Inflammatory macrophage (primary cell): ENCODE measurements at regions not wholly inside any gene's neighbourhood (a gene's known extent, or its start where the extent isn't known, plus 50 kb on each side); places are given as distances from the start of the nearest gene placed in this dataset.
"Not testable (repeated sequence)": the region's sequence is repeated elsewhere in the genome, so short reads cannot be mapped to it uniquely, and the experiment has no call there.

Source experiments
- DNase-seq, 2 donors: peaks; one replicate each; pipeline ENCODE4 v3.0.0-alpha.2; 2020 to 2022

DNA sequence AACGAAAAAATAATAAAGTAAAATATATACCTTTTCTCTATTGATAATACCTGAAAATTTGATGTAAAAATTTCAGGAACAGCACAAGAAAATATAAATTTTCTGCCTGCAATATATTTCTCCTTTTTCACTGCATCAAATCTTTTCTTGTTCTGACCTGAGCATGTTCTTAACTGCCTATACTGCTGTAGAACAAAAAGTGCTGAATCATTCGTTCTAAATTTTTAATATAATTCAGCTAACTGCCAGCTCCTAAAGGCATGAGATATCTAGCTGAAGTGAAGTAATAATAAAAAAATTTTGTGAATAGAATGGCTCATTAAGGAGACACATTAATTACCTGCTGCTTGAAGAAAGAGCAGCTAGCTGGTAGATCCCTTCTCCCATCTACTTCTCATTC, 188.6 kb upstream of the FKBP1C start:
- DNase-seq, result no peak

DNA sequence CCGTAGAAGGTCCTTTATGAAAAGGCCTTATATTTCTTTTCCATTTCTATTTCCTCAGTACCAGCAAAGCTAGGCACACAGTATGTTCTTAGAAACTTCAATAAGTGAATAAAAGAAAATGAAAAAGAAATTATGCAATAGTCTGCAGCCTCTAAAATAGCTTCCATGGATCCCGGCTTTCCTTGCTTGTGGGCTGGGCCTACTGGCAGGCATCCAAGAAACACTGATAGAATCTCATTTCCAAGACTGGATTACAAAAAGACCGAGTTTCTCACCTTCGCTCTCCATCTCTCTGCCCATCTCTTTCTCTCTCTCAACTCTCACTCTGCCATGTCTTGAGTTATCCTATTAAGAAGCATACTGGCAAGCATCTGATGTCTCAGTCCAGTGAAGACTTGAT, 187.5 kb upstream of the FKBP1C start:
- no peak for DNase-seq

DNA sequence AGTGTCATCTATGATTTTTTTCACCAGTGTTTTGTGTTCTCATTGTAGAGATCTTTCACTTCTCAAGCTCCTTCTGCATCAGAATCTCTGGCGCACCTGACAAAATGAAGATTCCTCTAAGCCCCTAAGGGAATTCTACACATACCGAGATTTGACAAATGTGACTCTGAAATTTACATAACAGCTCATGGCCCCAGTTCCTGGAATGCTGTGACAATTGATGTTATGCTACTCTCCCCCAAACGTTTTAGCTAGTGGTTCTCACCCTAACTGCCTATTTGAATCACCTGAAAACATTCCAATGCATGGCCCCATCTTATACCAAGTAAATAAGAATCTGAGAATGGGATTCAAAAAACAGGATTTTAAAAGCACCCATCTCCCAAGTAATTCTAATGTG, 162.1 kb upstream of the FKBP1C start:
- DNase-seq, result no peak

DNA sequence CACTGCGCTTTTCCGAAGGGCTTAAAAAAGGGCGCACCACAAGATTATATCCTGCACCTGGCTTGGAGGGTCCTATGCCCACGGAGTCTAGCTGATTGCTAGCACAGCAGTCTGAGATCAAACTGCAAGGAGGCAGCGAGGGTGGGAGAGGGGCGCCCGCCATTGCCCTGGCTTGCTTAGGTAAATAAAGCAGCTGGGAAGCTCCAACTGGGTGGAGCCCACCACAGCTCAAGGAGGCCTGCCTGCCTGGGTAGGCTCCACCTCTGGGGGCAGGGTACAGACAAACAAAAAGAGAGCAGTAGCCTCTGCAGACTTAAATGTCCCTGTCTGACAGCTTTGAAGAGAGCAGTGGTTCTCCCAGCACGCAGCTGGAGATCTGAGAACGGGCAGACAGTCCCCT, 158.1 kb upstream of the FKBP1C start:
- DNase-seq, result not testable (repeated sequence)

DNA sequence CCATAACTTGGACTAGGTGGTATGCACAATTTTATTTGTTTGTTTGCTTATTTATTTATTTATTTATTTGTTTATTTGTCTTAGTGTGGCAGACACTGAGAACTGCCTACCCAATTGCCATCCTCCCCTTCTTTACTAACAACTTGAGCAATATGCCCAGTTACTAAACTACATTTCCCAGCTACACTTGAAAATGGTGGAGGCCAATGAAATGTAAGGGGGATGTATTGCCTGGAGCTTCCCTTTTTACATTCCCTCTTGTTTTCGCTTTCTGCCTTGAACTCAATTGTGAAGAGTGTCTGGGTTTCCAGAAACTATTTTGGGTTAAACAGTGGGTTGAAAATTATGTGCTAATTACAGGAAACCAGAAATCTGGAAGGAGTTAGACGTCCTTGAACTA, 152.7 kb upstream of the FKBP1C start:
- DNase-seq, result no peak

DNA sequence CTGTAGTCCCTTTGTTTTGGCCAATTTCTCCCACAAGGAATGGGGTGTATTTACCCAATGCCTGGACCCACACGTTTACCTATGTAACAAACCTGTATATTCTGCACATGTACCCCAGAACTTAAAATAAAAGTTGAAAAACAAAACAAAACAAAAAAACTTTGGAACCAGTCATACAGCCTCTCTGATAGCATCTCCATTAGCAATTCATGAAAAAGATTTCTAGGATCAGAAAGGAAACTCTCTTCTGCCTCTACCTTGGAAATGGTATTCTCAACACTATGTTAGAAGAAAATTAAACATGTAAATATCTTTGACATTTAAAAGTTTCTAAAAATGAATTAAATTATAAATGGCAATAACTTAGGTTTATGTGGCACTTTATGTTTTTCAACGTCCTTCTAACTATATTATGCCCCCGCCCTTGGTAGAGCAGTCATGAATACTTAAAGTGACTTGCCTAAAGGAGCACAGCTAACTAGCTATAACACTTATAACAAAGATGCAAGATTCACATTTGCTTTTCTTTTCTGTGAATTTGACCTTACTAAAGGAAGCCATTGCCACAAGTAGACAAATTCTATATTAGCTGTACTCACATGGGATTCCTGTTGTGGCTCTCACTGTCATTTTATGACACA, 147.5 kb upstream of the FKBP1C start:
- DNase-seq, result no peak

DNA sequence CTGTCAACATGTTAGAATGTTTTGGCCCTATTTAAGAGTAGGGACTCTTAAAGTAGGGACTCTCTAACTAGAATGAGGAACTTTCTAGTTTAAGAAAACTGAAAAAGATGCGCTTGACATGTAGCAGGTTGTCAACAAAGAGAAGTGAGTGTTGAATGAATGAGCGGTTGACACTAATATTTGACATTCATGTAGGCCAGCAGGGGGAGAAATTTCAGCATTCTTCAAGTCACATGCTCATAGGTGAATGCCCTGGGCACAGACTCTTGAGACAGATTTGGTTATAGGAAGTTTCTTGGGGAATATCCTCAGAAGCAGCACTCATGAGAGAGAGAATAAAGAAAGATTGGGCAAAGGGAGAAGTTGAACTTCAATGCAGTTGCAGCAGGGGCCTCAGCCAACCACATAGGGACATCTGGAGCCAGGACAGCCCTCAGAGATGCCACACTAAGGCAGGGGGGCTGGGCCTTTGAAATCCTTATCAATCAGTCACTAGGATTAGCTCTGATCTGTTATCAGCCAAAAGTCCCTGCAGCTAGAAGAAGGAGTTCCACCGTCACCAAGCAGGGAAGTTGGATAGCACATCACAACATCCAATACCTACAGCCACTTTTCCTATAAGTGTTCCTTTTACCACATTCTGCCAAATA, 145.1 kb upstream of the FKBP1C start:
- DNase-seq, result no peak

DNA sequence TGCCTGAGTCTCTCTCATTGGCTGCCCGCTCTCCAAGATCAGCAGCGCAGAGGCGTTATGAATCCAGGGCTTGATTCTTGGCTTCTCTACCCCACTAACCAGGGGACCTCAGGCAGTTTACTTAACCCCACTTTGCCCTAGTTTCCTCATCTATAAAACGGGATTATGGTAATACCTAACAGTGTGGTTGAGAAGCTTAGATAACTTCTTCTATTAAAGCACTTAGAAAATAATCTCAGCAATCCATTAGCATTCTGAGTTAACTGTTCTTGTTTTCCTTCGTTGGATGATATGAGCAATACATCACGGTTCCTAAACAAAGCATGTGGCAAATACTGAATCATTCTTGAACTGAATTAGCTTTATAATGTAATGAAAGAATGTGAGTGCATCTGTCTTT, 116.3 kb upstream of the FKBP1C start:
- DNase-seq, result no peak

DNA sequence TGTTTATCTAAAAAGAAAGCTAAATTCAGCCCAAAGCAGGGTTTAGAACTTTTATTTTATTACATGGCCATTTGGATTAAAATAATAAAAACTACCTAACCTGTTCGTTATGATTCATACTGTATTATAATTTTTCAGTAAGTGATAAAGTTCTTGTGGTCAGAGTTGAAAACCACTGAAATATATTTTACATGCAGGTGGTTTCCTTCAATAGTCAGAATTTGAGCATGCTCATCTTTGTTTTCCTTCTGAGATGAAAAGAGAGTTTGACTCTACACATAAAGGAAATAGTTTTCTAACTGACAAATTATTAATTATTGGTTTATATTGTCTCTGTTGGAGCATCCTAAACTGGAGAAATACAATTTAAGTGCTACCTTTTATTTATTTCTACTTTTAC, 114.0 kb upstream of the FKBP1C start:
- DNase-seq, result no peak

DNA sequence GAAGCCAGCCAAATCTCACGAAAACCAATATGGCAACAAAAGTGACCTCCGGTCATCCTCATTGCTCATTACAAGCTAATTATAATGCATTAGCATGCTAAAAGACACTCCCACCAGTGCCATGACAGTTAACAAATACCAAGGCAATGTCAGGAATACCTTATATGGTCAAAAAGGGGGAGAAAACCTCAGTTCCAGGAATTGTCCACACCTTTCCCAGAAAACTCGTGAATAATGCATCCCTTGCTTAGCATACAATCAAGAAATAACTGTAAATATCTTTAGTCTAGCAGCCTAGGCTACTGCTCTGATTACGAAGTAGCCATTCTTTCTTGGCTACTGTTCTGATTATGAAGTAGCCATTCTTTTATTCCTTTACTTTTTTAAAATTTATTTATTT, 112.5 kb upstream of the FKBP1C start:
- no peak for DNase-seq

DNA sequence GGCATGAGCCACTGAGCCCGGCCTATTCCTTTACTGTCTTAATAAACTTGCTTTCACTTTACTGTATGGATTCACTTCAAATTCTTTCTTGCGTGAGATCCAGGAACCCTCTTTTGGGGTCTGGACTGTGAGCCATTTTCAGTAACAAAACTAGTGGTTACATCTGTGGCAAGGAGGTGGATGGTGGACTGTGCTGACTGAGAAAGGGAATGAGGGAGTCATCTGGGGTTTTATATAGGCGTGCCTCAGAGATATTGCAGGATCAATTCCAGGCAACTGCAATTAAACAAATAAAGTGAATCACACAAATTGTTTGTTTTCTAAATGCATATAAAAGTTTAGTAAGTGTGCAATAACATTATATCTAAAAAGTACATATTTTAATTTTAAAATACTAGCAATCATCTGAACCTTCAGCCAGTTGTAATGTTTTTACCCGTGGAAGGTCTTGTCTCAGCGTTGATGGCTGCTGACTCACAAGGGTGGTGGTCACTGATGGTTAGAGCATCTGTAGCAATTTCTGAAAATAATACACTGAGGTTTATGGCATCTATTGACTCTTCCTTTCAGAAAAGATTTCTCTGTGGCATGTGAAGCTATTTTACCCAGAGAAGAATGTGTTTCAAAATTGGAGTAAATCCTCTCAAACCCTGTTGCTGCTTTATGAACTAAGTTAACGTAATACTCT, 111.4 kb upstream of the FKBP1C start:
- no peak for DNase-seq

DNA sequence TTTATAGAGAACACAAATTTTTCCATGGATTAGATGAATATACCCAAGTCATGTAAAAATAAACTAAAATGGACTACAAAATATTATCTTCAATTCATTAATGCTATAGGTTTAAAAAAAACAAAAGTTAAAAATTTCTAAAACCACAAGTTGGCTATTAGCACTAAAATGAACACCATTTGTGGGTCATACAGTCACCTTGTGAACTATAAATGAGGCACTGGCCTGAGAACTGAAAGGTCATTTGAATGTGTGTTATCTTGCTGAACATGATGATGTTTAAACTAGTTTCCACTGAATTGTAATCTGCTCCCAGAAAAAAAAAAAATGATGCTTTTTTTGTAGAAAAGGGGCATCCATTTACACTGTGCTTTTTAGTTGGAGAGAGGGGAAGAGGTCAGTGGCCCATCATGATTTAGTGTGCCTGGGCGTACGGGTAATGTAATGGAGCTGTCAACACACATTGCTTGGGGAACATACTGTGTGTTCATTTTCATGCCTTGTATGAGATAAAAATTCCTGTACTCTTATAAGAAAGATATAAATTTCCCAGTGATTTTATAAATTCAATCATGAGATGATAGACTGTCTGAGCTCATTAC, 96.6 kb upstream of the FKBP1C start:
- no peak for DNase-seq

DNA sequence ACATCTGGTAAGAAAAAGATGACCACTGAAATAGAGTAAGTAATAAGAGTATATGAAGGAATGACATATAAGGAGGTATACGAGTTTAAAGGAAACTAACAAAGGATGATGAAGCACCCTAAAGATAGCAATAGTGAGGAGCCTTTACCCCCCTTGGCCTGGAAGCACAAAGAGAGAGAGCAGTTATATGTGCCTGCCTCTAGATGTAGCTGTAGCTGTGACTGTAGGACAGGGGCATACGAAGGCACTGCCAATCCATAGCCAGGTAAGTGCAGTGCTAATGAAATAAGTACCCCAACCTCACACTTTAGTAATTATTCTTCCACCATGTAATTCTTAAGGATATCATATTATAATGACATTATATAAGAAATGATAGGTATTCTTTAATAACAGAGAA, 90.1 kb upstream of the FKBP1C start:
- DNase-seq, result no peak

DNA sequence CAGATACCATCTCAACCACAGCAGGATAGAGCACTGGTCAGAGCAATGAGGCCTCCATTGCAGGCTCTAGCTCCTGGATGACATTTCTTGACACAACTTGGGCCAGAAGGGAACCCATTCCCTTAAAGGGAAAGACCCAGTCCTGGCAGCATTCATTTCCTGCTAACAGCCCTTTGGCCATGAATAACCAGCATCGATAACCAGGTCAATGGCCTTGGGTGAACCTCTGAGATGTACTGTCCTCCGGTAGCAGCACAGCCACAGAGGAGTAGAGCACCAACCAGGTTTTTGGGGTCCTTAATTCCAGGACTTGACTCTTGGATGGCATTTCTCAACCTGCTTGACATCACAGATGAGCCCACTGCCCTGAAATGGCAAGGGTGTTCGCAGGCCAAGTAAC, 71.2 kb upstream of the FKBP1C start:
- DNase-seq, result no peak

DNA sequence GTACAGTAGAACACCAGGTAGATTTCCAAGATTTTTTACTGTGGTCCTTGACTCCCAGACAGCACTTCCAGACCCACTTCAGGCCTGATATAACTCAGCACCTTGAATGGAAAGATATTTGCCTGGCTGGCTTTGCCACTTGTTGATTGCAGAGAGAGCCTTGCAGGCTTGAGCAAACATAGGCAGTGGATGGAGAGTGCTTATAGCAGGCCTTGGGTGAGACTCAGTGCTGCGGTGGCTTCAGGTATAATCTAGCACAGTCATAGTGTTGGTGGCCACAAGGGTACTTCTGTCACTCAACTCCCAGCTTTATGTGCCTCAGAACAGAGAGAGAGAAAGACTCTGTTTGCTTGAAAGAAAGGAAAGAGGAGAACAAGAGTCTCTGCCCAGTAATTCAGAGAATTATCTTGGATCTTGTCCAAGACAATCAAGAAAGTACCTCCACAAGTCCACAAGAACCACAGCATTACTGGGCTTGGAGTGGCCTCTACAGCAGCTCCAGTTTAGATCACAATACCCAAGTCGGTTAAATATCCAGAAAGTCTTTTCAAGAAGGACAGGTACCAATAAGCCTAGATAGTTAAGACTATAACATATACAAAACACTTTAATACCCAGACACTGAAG, 70.5 kb upstream of the FKBP1C start:
- no peak for DNase-seq

DNA sequence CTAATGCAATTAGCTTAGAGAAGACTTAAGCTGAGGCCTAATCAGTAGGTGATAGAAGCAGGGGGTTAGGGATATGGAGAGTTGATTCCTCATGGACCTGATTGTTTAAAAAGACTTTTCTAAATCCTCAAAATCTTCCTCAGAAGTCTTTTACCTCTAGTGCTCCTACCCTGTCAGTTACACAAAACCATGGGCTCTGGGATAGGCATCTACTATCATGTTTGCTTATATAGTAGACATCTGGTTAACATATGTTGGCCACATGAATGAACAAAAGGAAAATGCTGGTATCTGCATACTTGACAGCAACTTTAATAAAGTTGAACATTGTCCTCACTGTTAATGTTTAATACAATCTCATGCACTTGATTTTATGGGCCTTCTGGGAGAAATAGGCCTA, 61.5 kb upstream of the FKBP1C start:
- no peak for DNase-seq

DNA sequence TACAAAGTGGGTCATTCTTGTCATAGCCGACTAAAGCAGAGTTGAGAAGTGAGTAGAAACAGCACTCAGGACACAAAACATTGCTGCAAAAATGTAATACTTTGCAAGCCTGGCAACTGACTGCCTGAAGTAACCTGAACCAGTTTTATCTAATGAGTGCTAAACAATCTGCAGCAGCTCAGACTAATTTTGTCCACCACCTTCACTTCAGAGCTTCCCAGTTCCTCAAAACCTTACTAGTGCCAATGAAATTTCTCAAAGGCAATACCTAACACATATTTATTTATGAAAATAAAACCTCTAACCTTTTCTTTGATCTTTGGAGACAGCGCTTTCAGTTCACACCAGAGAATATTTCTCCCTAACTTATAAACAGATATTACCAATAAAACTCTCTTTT, 56.7 kb upstream of the FKBP1C start:
- no peak for DNase-seq
